Caco-2 (cell line): ENCODE measurements at regions not wholly inside any gene's neighbourhood (a gene's known extent, or its start where the extent isn't known, plus 50 kb on each side); places are given as distances from the start of the nearest gene placed in this dataset.

Experiments used
- BruUV-seq: library from RNA; stranded (reverse); fragments of 400-500 nt; replicated peaks from 2 replicates; lab custom pipeline; 2021; lab: Mats Ljungman, UMichigan
- CTCF ChIA-PET: fragments of 300-600 bp; sonication (Branson Sonifier 250); formaldehyde crosslinking; loops from one replicate; lab custom pipeline; 2022; ENCODE audit warnings: antibody characterized with exemption; lab: Charles Lee
- POLR2A ChIA-PET: fragments of 300-600 bp; sonication (Branson Sonifier 250); formaldehyde crosslinking; loops from one replicate; lab custom pipeline; 2022; ENCODE audit warnings: antibody characterized with exemption; lab: Charles Lee
- DNase-seq, 2 experiments: peaks; one replicate each; pipeline versions ENCODE4 v3.0.0 to v3.0.0-alpha.2; 2020 to 2022
- H3K27me3 ChIP-seq: replicated peaks from 2 replicates; pipeline ENCODE4 v1.6.0; 2011; ENCODE audit warnings: low read length; ENCODE audit not compliant: control insufficient read depth, insufficient read depth
- H3K36me3 ChIP-seq: 2 replicates; pipeline ENCODE4 v1.5.1; 2011; ENCODE audit warnings: low read length; ENCODE audit not compliant: control insufficient read depth, insufficient read depth
- H3K4me1 ChIP-seq: fragments of 250-450 bp; sonication (Bioruptor Pico); 2 replicates; pipeline ENCODE4 v1.5.1; 2020; ENCODE audit warnings: mild to moderate bottlenecking
- H3K4me3 ChIP-seq: 2 replicates; pipeline ENCODE4 v1.5.1; 2011; ENCODE audit warnings: low read depth, mild to moderate bottlenecking, control low read depth, low read length
- H3K9me3 ChIP-seq: fragments of 250-450 bp; sonication (Bioruptor Pico); 2 replicates; pipeline ENCODE4 v1.5.1; 2020; ENCODE audit warnings: mild to moderate bottlenecking, moderate library complexity
- H3K27ac Mint-ChIP-seq: one replicate; pipeline ENCODE4 v1.8.0; 2022; ENCODE audit warnings: mixed read lengths; ENCODE audit not compliant: unreplicated experiment
- H3K27me3 Mint-ChIP-seq: one replicate; pipeline ENCODE4 v1.8.0; 2022; ENCODE audit warnings: mixed read lengths; ENCODE audit not compliant: insufficient read depth, unreplicated experiment
- H3K36me3 Mint-ChIP-seq: one replicate; pipeline ENCODE4 v1.8.0; 2022; ENCODE audit warnings: mild to moderate bottlenecking, mixed read lengths; ENCODE audit not compliant: insufficient read depth, unreplicated experiment
- H3K4me1 Mint-ChIP-seq: one replicate; pipeline ENCODE4 v1.8.0; 2022; ENCODE audit warnings: low read depth, mixed read lengths; ENCODE audit not compliant: unreplicated experiment
- H3K4me3 Mint-ChIP-seq: one replicate; pipeline ENCODE4 v1.8.0; 2022; ENCODE audit warnings: mild to moderate bottlenecking, moderate library complexity, mixed read lengths; ENCODE audit not compliant: unreplicated experiment
- H3K9me3 Mint-ChIP-seq: one replicate; pipeline ENCODE4 v1.8.0; 2022; ENCODE audit warnings: mixed read lengths; ENCODE audit not compliant: unreplicated experiment
- intact Hi-C: fragments of 100-400 bp; cut with micrococcal nuclease; formaldehyde crosslinking; loops from one replicate; pipeline ENCODE4 v1.10.0; 2022; ENCODE audit not compliant: unreplicated experiment
- TF ChIP-seq, protein P1 (sequence below), 2 experiments: fragments of 200-600 bp in 1 of 2; IDR thresholded peaks; 1 replicate in 1 of 2; 2 replicates in 1 of 2; pipeline versions ENCODE4 v1.5.1 to v1.8.0; 2011 to 2022; ENCODE audit warnings: antibody characterized with exemption in 1 of 2, control low read depth in 1 of 2, inconsistent platforms in 1 of 2, low read depth in 1 of 2, low read length in 1 of 2, mild to moderate bottlenecking in 1 of 2, moderate library complexity in 1 of 2; ENCODE audit not compliant: insufficient read depth in 1 of 2, severe bottlenecking in 1 of 2, unreplicated experiment in 1 of 2

DNA sequence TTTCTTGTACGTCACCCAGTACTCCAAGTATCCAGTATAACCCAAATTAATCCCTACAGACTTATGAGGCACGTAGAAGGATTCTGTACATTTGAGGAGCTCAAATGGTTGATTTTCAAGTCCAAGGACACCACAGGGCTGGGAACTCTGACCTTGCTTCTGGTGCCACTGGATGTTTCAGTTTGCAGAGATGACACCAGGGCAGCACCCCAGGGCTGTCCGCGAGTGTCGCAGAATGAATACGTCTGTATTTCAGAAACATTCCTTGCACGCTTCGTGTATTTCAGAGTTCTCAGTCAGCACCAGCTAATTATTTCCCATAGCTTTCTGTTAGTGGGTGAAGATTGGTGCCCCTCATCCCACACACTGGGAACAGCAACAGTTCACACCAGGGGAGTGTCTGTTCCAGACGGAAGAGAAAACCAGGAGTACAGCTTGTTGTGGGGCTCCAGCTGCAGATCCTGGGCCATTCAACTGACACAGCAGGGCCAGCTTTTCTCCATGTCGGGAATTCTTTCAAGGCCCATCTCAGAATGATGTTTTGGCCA, 159.2 kb downstream of the RHOU start:
- DNase-seq: no peak
- H3K4me1 ChIP-seq: no peaks in the 10 kb centered on the region
- no peaks in the 10 kb centered on the region for H3K36me3 ChIP-seq
- no peak overlapping the region for H3K4me3 ChIP-seq
- H3K36me3 Mint-ChIP-seq: no peaks in the 10 kb centered on the region
- H3K27ac Mint-ChIP-seq: no peak overlapping the region
- intact Hi-C loops: no loop called here
- POLR2A ChIA-PET: interaction anchor here (0.6 kb wide), 1 partner anchor 22 kb away, joined by 3 read pairs; no protein-coding TSS in a partner anchor
- no peaks in the 10 kb centered on the region for H3K27me3 ChIP-seq
- H3K4me3 Mint-ChIP-seq: no peak overlapping the region
- CTCF ChIA-PET: no interaction called here
- H3K27me3 Mint-ChIP-seq: no peaks in the 10 kb centered on the region
- no peaks in the 10 kb centered on the region for H3K9me3 Mint-ChIP-seq
- BruUV-seq: no TSS peak
- no peaks in the 10 kb centered on the region for H3K9me3 ChIP-seq
- peaks cover 7% of the 10 kb centered on the region for H3K4me1 Mint-ChIP-seq
- TF ChIP-seq, protein P1, sequence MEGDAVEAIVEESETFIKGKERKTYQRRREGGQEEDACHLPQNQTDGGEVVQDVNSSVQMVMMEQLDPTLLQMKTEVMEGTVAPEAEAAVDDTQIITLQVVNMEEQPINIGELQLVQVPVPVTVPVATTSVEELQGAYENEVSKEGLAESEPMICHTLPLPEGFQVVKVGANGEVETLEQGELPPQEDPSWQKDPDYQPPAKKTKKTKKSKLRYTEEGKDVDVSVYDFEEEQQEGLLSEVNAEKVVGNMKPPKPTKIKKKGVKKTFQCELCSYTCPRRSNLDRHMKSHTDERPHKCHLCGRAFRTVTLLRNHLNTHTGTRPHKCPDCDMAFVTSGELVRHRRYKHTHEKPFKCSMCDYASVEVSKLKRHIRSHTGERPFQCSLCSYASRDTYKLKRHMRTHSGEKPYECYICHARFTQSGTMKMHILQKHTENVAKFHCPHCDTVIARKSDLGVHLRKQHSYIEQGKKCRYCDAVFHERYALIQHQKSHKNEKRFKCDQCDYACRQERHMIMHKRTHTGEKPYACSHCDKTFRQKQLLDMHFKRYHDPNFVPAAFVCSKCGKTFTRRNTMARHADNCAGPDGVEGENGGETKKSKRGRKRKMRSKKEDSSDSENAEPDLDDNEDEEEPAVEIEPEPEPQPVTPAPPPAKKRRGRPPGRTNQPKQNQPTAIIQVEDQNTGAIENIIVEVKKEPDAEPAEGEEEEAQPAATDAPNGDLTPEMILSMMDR (IDR thresholded peaks at IDR 0.05; ENCODE audit: insufficient read depth in 1 of 2, low read depth in 1 of 2, low read length in 1 of 2, severe bottlenecking in 1 of 2, unreplicated experiment in 1 of 2): no peak

DNA sequence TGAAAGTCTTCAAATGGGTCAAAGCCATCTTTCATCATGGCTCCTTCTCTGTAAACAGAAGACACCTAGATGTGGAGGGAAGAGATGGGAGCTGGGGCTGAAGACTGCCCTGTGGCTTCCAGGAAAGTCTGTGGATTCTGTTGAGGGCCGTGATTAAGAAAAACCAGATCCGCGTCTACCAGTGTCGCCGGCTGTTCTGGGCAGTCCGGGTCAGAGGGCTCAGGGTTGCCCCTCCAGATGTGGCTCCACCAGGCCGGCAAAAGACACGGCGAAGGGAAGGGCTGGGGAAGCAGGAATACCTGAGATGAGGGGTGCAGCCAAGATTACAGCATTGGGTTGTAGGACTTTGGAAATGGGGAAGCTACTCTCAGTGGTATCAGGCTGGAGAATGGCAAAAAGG, 162.6 kb downstream of the RHOU start:
- CTCF ChIA-PET: no interaction called here
- BruUV-seq: no TSS peak
- H3K36me3 Mint-ChIP-seq: no peaks in the 10 kb centered on the region
- Histone ChIP-seq H3K4me1 (no peaks in the 10 kb centered on the region), H3K4me3 (no peak overlapping the region), H3K9me3 (no peaks in the 10 kb centered on the region), H3K27me3 (no peaks in the 10 kb centered on the region), H3K36me3 (no peaks in the 10 kb centered on the region)
- no peaks in the 10 kb centered on the region for H3K27me3 Mint-ChIP-seq
- H3K4me3 Mint-ChIP-seq: no peak overlapping the region
- TF ChIP-seq, protein P1 (IDR thresholded peaks at IDR 0.05; ENCODE audit: insufficient read depth in 1 of 2, low read depth in 1 of 2, low read length in 1 of 2, severe bottlenecking in 1 of 2, unreplicated experiment in 1 of 2): no peak
- DNase-seq: no peak
- no peaks in the 10 kb centered on the region for H3K9me3 Mint-ChIP-seq
- intact Hi-C loops: no loop called here
- H3K27ac Mint-ChIP-seq: no peak overlapping the region
- peaks cover 7% of the 10 kb centered on the region for H3K4me1 Mint-ChIP-seq
- POLR2A ChIA-PET: no interaction called here

DNA sequence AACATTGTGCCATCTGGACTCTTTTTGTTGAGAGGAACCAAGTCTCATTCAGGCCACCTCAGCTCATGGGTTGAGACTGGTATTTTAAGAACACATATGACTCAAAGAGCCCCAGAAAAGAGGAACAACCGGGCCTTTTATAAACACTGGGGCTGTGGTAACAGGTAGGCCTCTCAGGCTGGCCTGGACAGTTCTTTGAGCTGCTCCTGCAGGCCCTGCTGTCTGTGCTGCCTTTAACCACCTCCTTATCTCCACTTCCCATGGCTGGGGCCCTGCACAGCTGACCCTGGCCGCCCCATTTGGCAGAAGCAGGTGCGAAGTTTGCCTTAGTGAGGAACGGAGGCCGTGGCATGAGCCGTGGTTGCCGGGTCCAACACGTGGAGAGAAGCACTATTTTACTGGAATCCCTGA, 163.3 kb downstream of the RHOU start:
- POLR2A ChIA-PET: no interaction called here
- H3K9me3 Mint-ChIP-seq: no peaks in the 10 kb centered on the region
- H3K36me3 Mint-ChIP-seq: no peaks in the 10 kb centered on the region
- Histone ChIP-seq H3K27me3 (no peaks in the 10 kb centered on the region), H3K4me1 (no peaks in the 10 kb centered on the region), H3K4me3 (no peak overlapping the region), H3K36me3 (no peaks in the 10 kb centered on the region), H3K9me3 (no peaks in the 10 kb centered on the region)
- CTCF ChIA-PET: no interaction called here
- no peaks in the 10 kb centered on the region for H3K27me3 Mint-ChIP-seq
- BruUV-seq: no TSS peak
- TF ChIP-seq, protein P1 (IDR thresholded peaks at IDR 0.05; ENCODE audit: insufficient read depth in 1 of 2, low read depth in 1 of 2, low read length in 1 of 2, severe bottlenecking in 1 of 2, unreplicated experiment in 1 of 2): no peak
- H3K4me1 Mint-ChIP-seq: peaks cover 7% of the 10 kb centered on the region
- H3K4me3 Mint-ChIP-seq: no peak overlapping the region
- intact Hi-C loops: no loop called here
- DNase-seq: no peak
- no peak overlapping the region for H3K27ac Mint-ChIP-seq
